Activated B cell treated with CpG ODN at 0.5 μM for 24 hours (primary cell): ENCODE measurements at regions not wholly inside any gene's neighbourhood (a gene's known extent, or its start where the extent isn't known, plus 50 kb on each side); places are given as distances from the start of the nearest gene placed in this dataset.

Source experiments
- ATAC-seq: fragments of 200-7000 bp; cut with Tn5 transposase; one replicate; pipeline ENCODE4 v1.10.0; 2021; ENCODE audit warnings: low read depth, mild to moderate bottlenecking, moderate library complexity
- CTCF ChIA-PET: fragments of 350-600 bp; sonication (Branson Sonifier 250); formaldehyde crosslinking; loops from one replicate; lab custom pipeline; 2021; ENCODE audit warnings: antibody characterized with exemption; lab: Charles Lee
- POLR2A ChIA-PET: fragments of 350-600 bp; sonication (Branson Sonifier 250); formaldehyde crosslinking; loops from one replicate; lab custom pipeline; 2021; ENCODE audit warnings: antibody characterized with exemption; lab: Charles Lee
- DNase-seq: peaks from one replicate; pipeline ENCODE4 v3.0.0; 2022
- H3K27ac Mint-ChIP-seq: one replicate; pipeline ENCODE4 v1.8.0; 2020; ENCODE audit warnings: mixed read lengths
- H3K27me3 Mint-ChIP-seq: one replicate; pipeline ENCODE4 v1.8.0; 2021; ENCODE audit warnings: mixed read lengths
- H3K36me3 Mint-ChIP-seq: one replicate; pipeline ENCODE4 v1.8.0; 2021; ENCODE audit warnings: low read depth, mixed read lengths
- H3K4me1 Mint-ChIP-seq: one replicate; pipeline ENCODE4 v1.8.0; 2021; ENCODE audit warnings: mixed read lengths
- H3K4me3 Mint-ChIP-seq: one replicate; pipeline ENCODE4 v1.8.0; 2020; ENCODE audit warnings: mild to moderate bottlenecking, mixed read lengths
- H3K9me3 Mint-ChIP-seq: one replicate; pipeline ENCODE4 v1.8.0; 2020; ENCODE audit warnings: mixed read lengths
- intact Hi-C: fragments of 100-400 bp; cut with micrococcal nuclease; formaldehyde crosslinking; loops from one replicate; pipeline ENCODE4 v1.15.1; 2024
- TF ChIP-seq, protein P1 (sequence below): fragments of 200-600 bp; IDR thresholded peaks from one replicate; pipeline ENCODE4 v1.8.0; 2022; ENCODE audit warnings: antibody characterized with exemption, mild to moderate bottlenecking

DNA sequence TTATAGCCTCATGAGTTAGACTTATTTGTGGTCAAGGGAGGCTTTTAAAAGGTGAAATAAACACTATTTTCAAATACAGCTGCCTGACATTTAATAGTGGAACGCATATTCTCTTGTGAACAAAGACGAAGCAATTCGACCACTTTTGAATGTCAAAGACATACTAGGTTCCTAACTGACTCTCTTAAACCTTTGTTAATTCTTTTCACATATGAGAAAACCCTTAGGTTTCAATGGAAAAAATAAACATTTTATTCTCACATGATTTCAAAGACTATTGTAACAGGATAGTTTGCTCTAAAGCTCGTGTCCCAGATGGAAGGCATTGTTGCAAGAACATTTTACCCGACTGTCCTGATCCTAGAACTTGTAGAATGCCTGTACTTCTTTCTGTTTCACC lies 74.8 kb upstream of the BOC start:
- ATAC-seq (no peak), DNase-seq (no peak)
- intact Hi-C loops: loop anchor here (1.0 to 5.0 kb wide), 4 partner anchors 85 to 491 kb away; no protein-coding TSS in a partner anchor
- Mint-ChIP-seq H3K9me3 (no peaks in the 10 kb centered on the region), H3K27me3 (no peaks in the 10 kb centered on the region), H3K4me1 (no peaks in the 10 kb centered on the region), H3K36me3 (no peaks in the 10 kb centered on the region), H3K27ac (no peak overlapping the region), H3K4me3 (no peak overlapping the region)
- ChIA-PET CTCF (interaction anchor here (1.0 to 5.1 kb wide), 4 partner anchors 35 to 494 kb away, joined by 3 to 43 read pairs (median 4); no protein-coding TSS in a partner anchor), POLR2A (interaction anchor here (0.5 kb wide), 1 partner anchor 972 kb away, joined by 3 read pairs; no protein-coding TSS in a partner anchor)
- TF ChIP-seq, protein P1, sequence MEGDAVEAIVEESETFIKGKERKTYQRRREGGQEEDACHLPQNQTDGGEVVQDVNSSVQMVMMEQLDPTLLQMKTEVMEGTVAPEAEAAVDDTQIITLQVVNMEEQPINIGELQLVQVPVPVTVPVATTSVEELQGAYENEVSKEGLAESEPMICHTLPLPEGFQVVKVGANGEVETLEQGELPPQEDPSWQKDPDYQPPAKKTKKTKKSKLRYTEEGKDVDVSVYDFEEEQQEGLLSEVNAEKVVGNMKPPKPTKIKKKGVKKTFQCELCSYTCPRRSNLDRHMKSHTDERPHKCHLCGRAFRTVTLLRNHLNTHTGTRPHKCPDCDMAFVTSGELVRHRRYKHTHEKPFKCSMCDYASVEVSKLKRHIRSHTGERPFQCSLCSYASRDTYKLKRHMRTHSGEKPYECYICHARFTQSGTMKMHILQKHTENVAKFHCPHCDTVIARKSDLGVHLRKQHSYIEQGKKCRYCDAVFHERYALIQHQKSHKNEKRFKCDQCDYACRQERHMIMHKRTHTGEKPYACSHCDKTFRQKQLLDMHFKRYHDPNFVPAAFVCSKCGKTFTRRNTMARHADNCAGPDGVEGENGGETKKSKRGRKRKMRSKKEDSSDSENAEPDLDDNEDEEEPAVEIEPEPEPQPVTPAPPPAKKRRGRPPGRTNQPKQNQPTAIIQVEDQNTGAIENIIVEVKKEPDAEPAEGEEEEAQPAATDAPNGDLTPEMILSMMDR: no peak

DNA sequence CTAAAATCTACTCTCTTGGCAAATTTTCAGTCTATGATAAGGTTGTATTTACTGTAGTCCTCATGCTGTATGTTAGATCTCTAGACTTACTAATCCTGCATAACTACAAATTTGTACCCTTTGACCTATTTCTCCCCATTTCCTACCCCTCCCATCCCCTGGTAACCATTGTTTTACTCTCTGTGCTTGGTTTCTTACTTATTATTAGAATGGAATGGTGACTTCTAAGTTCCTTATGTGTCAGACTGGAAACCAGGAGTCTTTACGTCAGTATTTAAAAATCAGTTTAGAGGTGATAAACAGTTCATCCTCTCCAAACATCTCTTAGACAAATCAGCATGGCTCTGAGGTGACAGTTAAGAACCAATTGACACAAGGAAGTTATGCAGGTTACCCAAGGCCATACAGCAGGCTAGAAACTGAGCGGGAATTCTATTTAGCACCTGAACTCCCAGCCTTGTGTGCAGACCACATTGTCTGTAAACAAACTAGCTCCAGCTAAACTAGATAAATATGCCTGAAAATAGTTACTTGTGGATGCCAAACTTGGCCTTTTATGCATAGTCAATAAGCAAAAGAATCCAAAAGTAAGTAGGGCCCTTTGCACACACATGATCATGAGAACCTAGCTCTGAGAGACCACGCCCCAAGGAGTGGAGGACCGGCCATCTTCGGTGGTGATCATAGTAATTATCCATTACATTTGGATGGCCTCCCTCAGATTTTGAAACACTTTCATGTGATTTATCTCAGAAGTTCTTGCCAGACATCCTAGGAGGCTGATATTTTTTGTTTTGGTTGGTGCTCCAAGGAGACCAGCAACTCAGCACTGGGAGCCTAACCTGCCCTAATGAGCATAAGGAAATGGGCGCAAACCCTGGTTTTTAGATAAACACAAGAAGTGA lies 72.3 kb upstream of the BOC start:
- intact Hi-C loops: loop anchor here (5.0 kb wide), 2 partner anchors 438 to 488 kb away; no protein-coding TSS in a partner anchor
- TF ChIP-seq, protein P1: no peak
- Mint-ChIP-seq H3K9me3 (no peaks in the 10 kb centered on the region), H3K4me3 (no peak overlapping the region), H3K27ac (no peak overlapping the region), H3K4me1 (no peaks in the 10 kb centered on the region), H3K36me3 (no peaks in the 10 kb centered on the region), H3K27me3 (no peaks in the 10 kb centered on the region)
- DNase-seq (no peak), ATAC-seq (no peak)
- POLR2A ChIA-PET: no interaction called here
- CTCF ChIA-PET: no interaction called here

DNA sequence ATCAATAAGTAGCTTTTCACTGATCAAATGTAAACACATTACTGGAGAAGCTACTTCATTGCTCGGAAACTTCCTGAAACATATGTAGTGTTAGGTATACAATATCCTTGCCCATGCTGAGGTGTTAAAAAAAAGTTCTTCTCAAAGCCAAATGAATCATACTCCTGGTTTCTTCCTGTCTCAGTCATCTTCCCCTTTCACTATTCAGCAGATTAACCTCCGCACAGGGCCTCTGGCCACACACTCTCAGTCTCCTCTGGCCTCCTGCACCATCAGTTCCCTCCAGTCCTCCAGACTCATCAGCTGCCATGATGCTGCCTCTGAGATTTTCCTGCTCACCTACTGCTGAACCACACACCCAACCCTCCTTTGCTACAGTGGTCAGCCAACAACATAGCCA lies 70.5 kb upstream of the BOC start:
- DNase-seq: no peak
- no peak overlapping the region for H3K4me3 Mint-ChIP-seq
- H3K4me1 Mint-ChIP-seq: no peaks in the 10 kb centered on the region
- H3K36me3 Mint-ChIP-seq: no peaks in the 10 kb centered on the region
- H3K27me3 Mint-ChIP-seq: no peaks in the 10 kb centered on the region
- POLR2A ChIA-PET: no interaction called here
- no peaks in the 10 kb centered on the region for H3K9me3 Mint-ChIP-seq
- TF ChIP-seq, protein P1: no peak
- H3K27ac Mint-ChIP-seq: no peak overlapping the region
- CTCF ChIA-PET: interaction anchor here (0.9 kb wide), 1 partner anchor 146 kb away, joined by 3 read pairs; no protein-coding TSS in a partner anchor
- no peak for ATAC-seq
- intact Hi-C loops: no loop called here

GRCh38 chr3:113141543-113141942 lies 69.8 kb upstream of the BOC start:
- no peaks in the 10 kb centered on the region for H3K27me3 Mint-ChIP-seq
- no peaks in the 10 kb centered on the region for H3K9me3 Mint-ChIP-seq
- TF ChIP-seq, protein P1: no peak
- intact Hi-C loops: no loop called here
- H3K4me3 Mint-ChIP-seq: no peak overlapping the region
- POLR2A ChIA-PET: no interaction called here
- no peak overlapping the region for H3K27ac Mint-ChIP-seq
- H3K36me3 Mint-ChIP-seq: no peaks in the 10 kb centered on the region
- H3K4me1 Mint-ChIP-seq: no peaks in the 10 kb centered on the region
- CTCF ChIA-PET: no interaction called here
- no peak for ATAC-seq
- no peak for DNase-seq

GRCh38 chr3:113142476-113142875 lies 68.9 kb upstream of the BOC start:
- ATAC-seq (no peak), DNase-seq (no peak)
- H3K4me3 Mint-ChIP-seq: no peak overlapping the region
- POLR2A ChIA-PET: no interaction called here
- H3K4me1 Mint-ChIP-seq: no peaks in the 10 kb centered on the region
- intact Hi-C loops: no loop called here
- H3K27ac Mint-ChIP-seq: no peak overlapping the region
- H3K27me3 Mint-ChIP-seq: no peaks in the 10 kb centered on the region
- no peaks in the 10 kb centered on the region for H3K36me3 Mint-ChIP-seq
- TF ChIP-seq, protein P1: no peak
- CTCF ChIA-PET: no interaction called here
- H3K9me3 Mint-ChIP-seq: no peaks in the 10 kb centered on the region
